Astrocyte of the cerebellum (primary cell): ENCODE measurements at regions not wholly inside any gene's neighbourhood (a gene's known extent, or its start where the extent isn't known, plus 50 kb on each side); places are given as distances from the start of the nearest gene placed in this dataset.

ENCODE experiments used
- DNase-seq: peaks from one replicate; pipeline ENCODE4 v3.0.0-alpha.2; 2011; ENCODE audit warnings: low read depth
- H3K4me3 ChIP-seq: 2 replicates; pipeline ENCODE4 v1.5.1; 2011; ENCODE audit warnings: mild to moderate bottlenecking, low read depth, low read length, moderate library complexity
- CTCF ChIP-seq: IDR thresholded peaks from 2 replicates; pipeline ENCODE4 v1.5.1; 2012; ENCODE audit warnings: low read length, low read depth, moderate library complexity, mild to moderate bottlenecking; ENCODE audit errors: missing control alignments
- in situ Hi-C: cut with HindIII; loops from 2 replicates; pipeline ENCODE4 v1.10.0; 2017; ENCODE audit warnings: low sequenced_read_pairs

GRCh38 chr19:31955884-31956283, 389.5 kb upstream of the ZNF507 start:
- in situ Hi-C loops = no loop called here
- no peak for TF ChIP-seq CTCF
- DNase-seq = no peak
- no peak overlapping the region for H3K4me3 ChIP-seq

- no peak for TF ChIP-seq CTCF
- in situ Hi-C loops = no loop called here
- DNase-seq = no peak
- H3K4me3 ChIP-seq = no peak overlapping the region
Observed at GRCh38 chr19:31956771-31957392, 388.5 kb upstream of the ZNF507 start.

GRCh38 chr19:31957711-31958110, 387.7 kb upstream of the ZNF507 start:
- in situ Hi-C loops = no loop called here
- TF ChIP-seq CTCF = no peak
- H3K4me3 ChIP-seq = no peak overlapping the region
- DNase-seq = no peak

GRCh38 chr19:31959527-31960018, 385.8 kb upstream of the ZNF507 start:
- no peak overlapping the region for H3K4me3 ChIP-seq
- in situ Hi-C loops = no loop called here
- DNase-seq = no peak

GRCh38 chr19:31960474-31960873, 384.9 kb upstream of the ZNF507 start:
- H3K4me3 ChIP-seq = no peak overlapping the region
- TF ChIP-seq CTCF = no peak
- in situ Hi-C loops = no loop called here
- DNase-seq = no peak

More at GRCh38 chr19:31959527-31960018, 385.8 kb upstream of the ZNF507 start:
- no peak for TF ChIP-seq CTCF

- no peak for TF ChIP-seq CTCF
- in situ Hi-C loops = no loop called here
- no peak overlapping the region for H3K4me3 ChIP-seq
- DNase-seq = no peak
Observed at GRCh38 chr19:31961191-31961590, 384.2 kb upstream of the ZNF507 start.
